GM10248 (cell line): ENCODE measurements at regions not wholly inside any gene's neighbourhood (a gene's known extent, or its start where the extent isn't known, plus 50 kb on each side); places are given as distances from the start of the nearest gene placed in this dataset.

ENCODE experiments used
- CTCF ChIA-PET: fragments of 300-600 bp; sonication (Branson Sonifier 250); formaldehyde crosslinking; extraction: SDS; loops from one replicate; lab custom pipeline; 2021; ENCODE audit warnings: antibody characterized with exemption; lab: Yijun Ruan, JAX
- POLR2A ChIA-PET: fragments of 350-650 bp; sonication (Branson Sonifier 250); formaldehyde crosslinking; extraction: SDS; loops from one replicate; lab custom pipeline; 2020; ENCODE audit warnings: antibody characterized with exemption; lab: Yijun Ruan, JAX
- DNase-seq: peaks from one replicate; pipeline ENCODE4 v3.0.0; 2012; ENCODE audit errors: extremely low spot score
- CTCF ChIP-seq: IDR thresholded peaks from 2 replicates; pipeline ENCODE4 v1.5.1; 2012; ENCODE audit warnings: mild to moderate bottlenecking, low read depth; ENCODE audit errors: extremely low read depth, missing control alignments, control extremely low read depth

- POLR2A ChIA-PET, result interaction anchor here (0.6 kb wide), 1 partner anchor 254 kb away, joined by 3 read pairs; no protein-coding TSS in a partner anchor
- no peak for DNase-seq
- CTCF ChIA-PET, result interaction anchor here (1.1 to 3.4 kb wide), 7 partner anchors 8 to 177 kb away, joined by 3 to 10 read pairs (median 4); no protein-coding TSS in a partner anchor
- no peak for TF ChIP-seq CTCF
These were observed 68.7 kb upstream of the BMAL1 start for GRCh38 chr11:13208921-13209320.

GRCh38 chr11:13209379-13209778, 68.2 kb upstream of the BMAL1 start:
- no peak for TF ChIP-seq CTCF
- POLR2A ChIA-PET, result interaction anchor here (0.6 kb wide), 1 partner anchor 254 kb away, joined by 3 read pairs; no protein-coding TSS in a partner anchor
- CTCF ChIA-PET, result interaction anchor here (1.0 to 3.4 kb wide), 13 partner anchors 8 to 177 kb away, joined by 3 to 10 read pairs (median 4); no protein-coding TSS in a partner anchor

GRCh38 chr11:13210424-13210823, 67.2 kb upstream of the BMAL1 start:
- no peak for DNase-seq
- ChIA-PET POLR2A (no interaction called here), CTCF (interaction anchor here (0.7 to 3.4 kb wide), 12 partner anchors 9 to 176 kb away, joined by 3 to 10 read pairs (median 3); no protein-coding TSS in a partner anchor)
- peak; percentile 45 for TF ChIP-seq CTCF

More at GRCh38 chr11:13209379-13209778, 68.2 kb upstream of the BMAL1 start:
- no peak for DNase-seq

- DNase-seq, result no peak
- TF ChIP-seq CTCF, result no peak
- ChIA-PET CTCF (interaction anchor here (0.9 to 1.3 kb wide), 4 partner anchors 9 to 131 kb away, joined by 3 to 7 read pairs (median 4); no protein-coding TSS in a partner anchor), POLR2A (no interaction called here)
These were observed 63.3 kb upstream of the BMAL1 start for GRCh38 chr11:13214276-13214675.

- no peak for DNase-seq
- ChIA-PET CTCF (interaction anchor here (1.9 kb wide), 1 partner anchor 10 kb away, joined by 4 read pairs; no protein-coding TSS in a partner anchor), POLR2A (no interaction called here)
- TF ChIP-seq CTCF, result no peak
These were observed 62.4 kb upstream of the BMAL1 start for GRCh38 chr11:13215149-13215548.

- DNase-seq, result no peak
- CTCF ChIA-PET, result interaction anchor here (1.1 to 1.9 kb wide), 3 partner anchors 7 to 119 kb away, joined by 4 to 6 read pairs (median 4); no protein-coding TSS in a partner anchor
- TF ChIP-seq CTCF, result no peak
- POLR2A ChIA-PET, result no interaction called here
These were observed 61.4 kb upstream of the BMAL1 start for GRCh38 chr11:13216019-13216710.
